ENCODE measurements at regions not wholly inside any gene's neighbourhood (a gene's known extent, or its start where the extent isn't known, plus 50 kb on each side); places are given as distances from the start of the nearest gene placed in this dataset.

GRCh38 chr3:105960381-105960780, 91.6 kb upstream of the CBLB start:
- no peaks in the 10 kb centered on the region for H3K27me3 ChIP-seq
- no peak overlapping the region for H3K4me3 ChIP-seq
- H3K4me1 ChIP-seq = peaks cover 0 to 10% (median 3%) of the 10 kb centered on the region in 4 donors
- H3K27ac ChIP-seq = no peak overlapping the region
- H3K9me3 ChIP-seq = no peaks in the 10 kb centered on the region
- intact Hi-C loops (cut with DNase I; ENCODE audit: low total_unique reads) = no loop called here
- no peak for DNase-seq
- no peaks in the 10 kb centered on the region for H3K36me3 ChIP-seq
- TF ChIP-seq CTCF (IDR thresholded peaks at IDR 0.05) = no peak

DNA sequence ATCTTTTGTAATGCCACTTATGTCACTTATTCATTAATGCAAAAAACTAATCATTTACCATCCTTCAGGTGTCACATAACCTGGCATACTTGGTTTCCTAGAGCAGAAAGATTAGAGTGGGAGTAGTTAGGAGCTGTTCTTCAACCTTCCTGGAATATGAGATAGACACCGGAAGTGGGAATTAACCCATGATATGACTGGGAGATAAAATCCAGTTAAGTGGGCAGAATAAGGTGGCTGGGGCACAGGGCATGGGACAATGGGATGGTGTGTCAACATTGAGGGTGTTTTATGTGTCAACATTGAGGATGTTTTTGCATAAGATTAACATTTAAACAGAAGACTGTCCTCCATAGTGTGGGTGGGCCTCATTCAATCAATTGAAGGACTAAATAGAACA, 94.3 kb upstream of the CBLB start:
- Histone ChIP-seq H3K4me1 (peaks cover 0 to 29% (median 22%) of the 10 kb centered on the region in 4 donors), H3K27ac (no peak overlapping the region), H3K27me3 (no peaks in the 10 kb centered on the region), H3K36me3 (no peaks in the 10 kb centered on the region), H3K4me3 (no peak overlapping the region), H3K9me3 (no peaks in the 10 kb centered on the region)
- no peak for DNase-seq
- intact Hi-C loops (cut with DNase I; ENCODE audit: low total_unique reads) = no loop called here
- no peak for TF ChIP-seq CTCF (IDR thresholded peaks at IDR 0.05)

- Histone ChIP-seq H3K27ac (no peak overlapping the region), H3K4me1 (peaks cover 0 to 29% (median 22%) of the 10 kb centered on the region in 4 donors), H3K9me3 (no peaks in the 10 kb centered on the region), H3K4me3 (no peak overlapping the region), H3K36me3 (no peaks in the 10 kb centered on the region), H3K27me3 (no peaks in the 10 kb centered on the region)
- TF ChIP-seq CTCF (IDR thresholded peaks at IDR 0.05) = no peak
- intact Hi-C loops (cut with DNase I; ENCODE audit: low total_unique reads) = no loop called here
- no peak for DNase-seq
Measured at GRCh38 chr3:105965384-105965783, 96.6 kb upstream of the CBLB start.

- H3K27ac ChIP-seq = no peak overlapping the region
- no peaks in the 10 kb centered on the region for H3K27me3 ChIP-seq
- DNase-seq = no peak
- H3K36me3 ChIP-seq = no peaks in the 10 kb centered on the region
- H3K4me1 ChIP-seq = peaks cover 0 to 29% (median 22%) of the 10 kb centered on the region in 4 donors
- TF ChIP-seq CTCF (IDR thresholded peaks at IDR 0.05) = no peak
- H3K4me3 ChIP-seq = no peak overlapping the region
- intact Hi-C loops (cut with DNase I; ENCODE audit: low total_unique reads) = no loop called here
- H3K9me3 ChIP-seq = peaks cover 0 to 6% (median 3%) of the 10 kb centered on the region in 3 donors
Measured at GRCh38 chr3:105967117-105967516, 98.3 kb upstream of the CBLB start.

DNA sequence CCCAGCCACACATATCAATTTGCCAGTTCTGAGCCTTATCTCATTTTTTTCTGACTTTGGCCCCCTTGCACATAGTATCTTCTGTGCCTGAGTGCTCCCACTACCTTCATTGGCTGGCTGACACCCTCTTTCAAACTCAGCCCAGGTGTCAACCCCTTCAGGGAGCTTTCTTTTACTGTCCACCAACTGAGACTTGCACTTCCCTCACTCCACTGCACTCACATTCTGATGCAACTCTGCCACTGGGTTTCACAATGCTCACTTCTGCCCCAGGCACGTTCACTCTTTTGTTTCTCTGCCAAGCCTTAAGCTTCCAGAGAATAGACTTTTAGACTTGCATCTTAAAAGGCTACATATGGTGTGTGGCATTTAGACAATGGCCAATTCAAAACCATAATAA, 101.5 kb upstream of the CBLB start:
- H3K36me3 ChIP-seq = no peaks in the 10 kb centered on the region
- H3K4me3 ChIP-seq = no peak overlapping the region
- no peaks in the 10 kb centered on the region for H3K27me3 ChIP-seq
- H3K27ac ChIP-seq = no peak overlapping the region
- intact Hi-C loops (cut with DNase I; ENCODE audit: low total_unique reads) = no loop called here
- H3K4me1 ChIP-seq = peaks cover 0 to 24% (median 19%) of the 10 kb centered on the region in 4 donors
- no peak for TF ChIP-seq CTCF (IDR thresholded peaks at IDR 0.05)
- peaks cover 0 to 6% (median 6%) of the 10 kb centered on the region in 3 donors for H3K9me3 ChIP-seq
- DNase-seq = peak; percentile 58 to 68

- intact Hi-C loops (cut with DNase I; ENCODE audit: low total_unique reads) = no loop called here
- H3K27me3 ChIP-seq = no peaks in the 10 kb centered on the region
- no peak overlapping the region for H3K27ac ChIP-seq
- H3K9me3 ChIP-seq = peaks cover 0 to 6% (median 6%) of the 10 kb centered on the region in 3 donors
- peaks cover 0 to 6% (median 2%) of the 10 kb centered on the region in 4 donors for H3K4me1 ChIP-seq
- no peak for TF ChIP-seq CTCF (IDR thresholded peaks at IDR 0.05)
- no peaks in the 10 kb centered on the region for H3K36me3 ChIP-seq
- DNase-seq = no peak
- no peak overlapping the region for H3K4me3 ChIP-seq
Measured at GRCh38 chr3:105972069-105972468, 103.3 kb upstream of the CBLB start.

All from tibial artery (tissue), 4 donors.